HCEC 1CT (cell line): ENCODE measurements at regions not wholly inside any gene's neighbourhood (a gene's known extent, or its start where the extent isn't known, plus 50 kb on each side); places are given as distances from the start of the nearest gene placed in this dataset.

ENCODE experiments used
- DNase-seq: peaks from one replicate; pipeline ENCODE4 v3.0.0-alpha.2; 2017

- no peak for DNase-seq
Observed at GRCh38 chr5:67541875-67542274, 345.3 kb upstream of the CD180 start.

DNA sequence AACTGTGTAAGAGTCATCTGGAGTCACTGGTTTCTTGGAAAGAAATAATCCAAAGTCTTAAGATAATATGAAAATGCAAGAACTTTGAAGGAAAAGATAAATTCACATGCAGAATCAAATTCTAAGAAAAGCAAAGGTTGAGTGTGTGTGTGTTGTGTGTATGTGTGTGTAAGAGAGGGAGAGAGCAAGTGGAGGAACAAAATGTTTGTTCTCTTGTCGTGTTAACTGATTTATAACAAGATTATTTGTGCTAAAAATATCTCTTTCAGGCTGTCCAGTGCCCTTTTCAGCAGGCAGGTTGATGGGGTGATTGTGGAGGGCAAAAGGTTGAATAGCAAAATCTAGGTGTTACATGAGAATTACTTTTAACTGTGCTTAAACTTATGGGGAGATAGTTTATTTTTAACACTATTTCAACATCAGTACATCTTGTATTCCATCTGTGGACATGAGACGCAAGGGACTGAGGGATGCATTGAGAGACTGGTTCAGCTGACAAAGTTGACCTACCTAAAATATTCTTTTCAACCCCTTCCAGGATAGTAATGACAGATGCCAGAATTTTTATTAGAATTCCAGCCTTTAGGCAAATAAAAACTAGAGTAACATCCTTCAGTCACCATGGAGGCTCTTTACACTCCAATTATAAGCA is 342.4 kb upstream of the CD180 start:
- DNase-seq, result no peak

DNA sequence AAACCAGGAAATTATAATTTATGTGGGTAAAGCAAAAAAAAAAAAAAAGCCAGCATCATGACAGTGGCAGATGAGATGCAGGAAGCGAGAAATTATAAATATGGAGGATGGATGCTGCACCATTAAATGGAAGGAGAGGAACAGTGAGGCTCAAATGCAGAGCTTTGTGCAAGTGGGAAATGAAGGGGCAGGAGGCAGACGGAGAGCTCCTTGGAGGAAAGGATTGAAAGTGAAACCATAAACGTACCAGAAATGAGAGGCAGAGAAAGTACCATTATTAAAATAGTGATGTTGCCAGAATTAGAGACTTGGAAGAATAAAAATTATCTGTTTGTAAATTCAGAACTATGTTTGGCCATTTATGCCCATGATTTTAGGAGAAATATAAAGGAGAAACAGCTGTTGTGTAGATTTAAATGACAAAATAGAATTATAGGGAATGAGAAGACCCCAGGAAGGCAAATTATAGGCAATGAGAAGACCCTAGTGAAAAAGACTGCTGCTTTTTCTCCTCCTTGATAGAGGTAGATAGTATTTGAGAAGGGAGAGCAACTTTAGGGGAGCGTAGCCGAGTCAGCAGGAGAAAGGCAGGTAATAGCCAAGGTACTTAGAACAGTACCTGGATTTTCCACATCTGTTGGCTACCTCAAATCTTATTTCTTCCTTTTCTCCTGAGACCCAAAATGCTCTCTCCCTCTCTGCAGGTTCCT is 341.0 kb upstream of the CD180 start:
- DNase-seq, result peak; percentile 34

DNA sequence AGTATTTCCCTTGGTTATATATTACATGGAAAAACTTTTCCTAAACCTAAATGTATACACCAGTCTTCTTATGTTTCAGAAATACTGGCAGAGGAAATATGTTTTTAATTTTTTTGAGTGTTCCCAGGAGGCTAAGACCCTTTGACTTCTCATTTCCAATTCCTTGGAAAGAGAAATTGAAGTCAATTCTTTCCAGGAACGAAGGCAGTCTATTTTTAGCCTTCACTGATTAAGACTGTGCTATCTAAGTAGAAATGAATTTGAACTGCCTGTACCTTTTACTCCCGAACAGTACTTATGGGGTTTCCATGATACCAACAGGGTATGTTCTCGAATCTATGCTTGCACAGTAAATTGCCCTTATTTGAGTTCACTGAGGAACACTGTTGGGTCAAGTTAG is 340.3 kb upstream of the CD180 start:
- DNase-seq, result no peak

DNA sequence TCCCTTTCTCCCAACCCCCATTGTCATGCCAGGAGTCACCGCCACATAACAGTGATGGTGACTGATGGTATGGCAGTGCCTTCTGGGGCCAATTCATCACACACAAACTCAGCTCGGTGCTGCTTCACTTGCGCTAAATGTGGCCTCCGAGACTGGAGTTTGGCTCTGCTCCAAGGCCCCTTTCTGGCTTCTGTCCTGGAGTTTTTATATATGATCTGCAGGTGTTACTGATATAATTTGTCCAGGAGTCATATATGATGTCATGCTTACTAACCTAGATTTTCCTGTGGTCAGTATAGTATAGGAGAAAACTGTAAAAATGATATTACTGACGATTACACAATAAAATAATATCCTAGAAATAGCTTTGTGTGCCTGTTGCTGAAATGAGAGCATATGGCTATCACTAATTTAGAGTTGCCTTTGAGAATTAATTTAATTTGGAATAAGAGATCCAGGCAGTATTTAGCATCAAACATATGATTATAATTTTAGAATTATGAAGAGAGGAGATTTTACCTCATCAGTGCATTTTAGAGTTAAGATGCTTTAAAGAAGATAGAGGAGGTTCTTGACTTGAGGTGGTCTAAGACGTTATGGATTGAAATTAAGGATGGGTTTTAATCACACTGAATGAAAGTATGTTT is 334.1 kb upstream of the CD180 start:
- DNase-seq, result no peak

DNA sequence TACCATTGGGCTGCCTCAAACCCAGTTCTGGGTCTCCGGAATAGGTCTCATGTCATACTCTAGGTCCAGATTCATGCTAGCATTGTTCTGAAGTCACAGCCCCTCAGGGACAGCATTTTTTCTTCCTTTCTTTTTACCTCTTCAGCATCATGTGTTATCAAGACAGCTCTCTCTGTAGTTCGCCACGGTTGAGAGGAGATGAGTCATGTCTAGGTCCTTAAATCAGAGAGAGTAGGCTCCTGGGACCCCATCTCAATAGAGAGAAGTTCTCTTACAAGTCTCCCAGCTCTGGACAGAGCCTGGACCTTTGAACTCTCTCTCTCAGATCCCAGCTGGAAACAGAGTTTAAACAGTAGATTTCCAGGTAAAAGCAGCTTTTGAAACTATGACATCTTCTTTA is 332.4 kb upstream of the CD180 start:
- no peak for DNase-seq

DNA sequence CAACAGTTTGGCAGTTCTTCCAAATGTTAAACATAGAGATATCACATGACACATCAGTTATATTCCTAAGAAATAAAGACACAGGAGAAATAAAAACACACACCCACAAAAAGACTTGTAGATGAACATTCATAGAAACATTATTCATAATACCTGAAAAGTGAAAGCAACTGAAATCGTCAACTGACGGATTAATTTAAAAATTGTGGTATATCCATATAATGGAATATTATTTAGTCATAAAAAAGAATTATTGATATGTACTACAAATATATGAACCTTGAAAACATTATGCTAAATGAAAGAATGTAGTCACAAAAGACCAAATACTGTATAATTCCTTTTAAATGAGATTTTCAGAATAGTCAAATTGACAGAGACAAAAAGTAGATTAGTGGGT is 330.2 kb upstream of the CD180 start:
- no peak for DNase-seq

DNA sequence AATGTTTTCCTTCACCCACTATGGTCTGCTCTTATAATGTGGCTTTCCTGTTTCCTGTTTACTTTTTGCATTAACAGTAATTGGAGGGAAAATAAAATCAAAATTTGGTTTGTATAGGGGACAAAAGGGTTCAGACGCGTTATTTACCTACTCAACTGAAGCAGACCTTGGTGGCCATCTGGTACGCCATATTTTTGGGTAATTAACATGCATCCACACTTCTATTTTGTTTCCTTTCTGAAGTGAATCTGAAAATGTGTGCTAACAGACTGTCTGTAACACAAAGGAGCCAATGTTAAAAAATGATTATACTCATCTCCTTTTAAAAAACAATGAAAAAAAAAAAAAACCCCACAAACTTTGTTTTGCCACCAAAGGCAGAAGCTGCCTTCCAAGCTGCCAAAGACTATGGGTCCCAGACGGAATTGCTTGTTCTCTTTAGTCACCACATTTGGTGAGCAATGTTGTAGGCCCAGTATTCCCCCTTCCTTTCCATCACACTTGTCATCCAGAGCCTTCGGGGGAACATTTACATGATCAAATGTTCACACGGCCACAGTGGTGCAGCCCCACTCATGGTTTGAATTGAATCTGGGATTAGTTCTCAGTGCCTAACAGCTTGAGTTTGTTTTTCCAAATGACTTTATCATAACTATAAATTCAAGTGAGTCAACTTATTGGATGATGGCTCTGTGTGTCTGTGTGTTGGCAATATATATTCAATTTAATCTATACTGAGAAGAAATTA is 323.7 kb upstream of the CD180 start:
- DNase-seq, result no peak

GRCh38 chr5:67518227-67518626 is 321.6 kb upstream of the CD180 start:
- no peak for DNase-seq

DNA sequence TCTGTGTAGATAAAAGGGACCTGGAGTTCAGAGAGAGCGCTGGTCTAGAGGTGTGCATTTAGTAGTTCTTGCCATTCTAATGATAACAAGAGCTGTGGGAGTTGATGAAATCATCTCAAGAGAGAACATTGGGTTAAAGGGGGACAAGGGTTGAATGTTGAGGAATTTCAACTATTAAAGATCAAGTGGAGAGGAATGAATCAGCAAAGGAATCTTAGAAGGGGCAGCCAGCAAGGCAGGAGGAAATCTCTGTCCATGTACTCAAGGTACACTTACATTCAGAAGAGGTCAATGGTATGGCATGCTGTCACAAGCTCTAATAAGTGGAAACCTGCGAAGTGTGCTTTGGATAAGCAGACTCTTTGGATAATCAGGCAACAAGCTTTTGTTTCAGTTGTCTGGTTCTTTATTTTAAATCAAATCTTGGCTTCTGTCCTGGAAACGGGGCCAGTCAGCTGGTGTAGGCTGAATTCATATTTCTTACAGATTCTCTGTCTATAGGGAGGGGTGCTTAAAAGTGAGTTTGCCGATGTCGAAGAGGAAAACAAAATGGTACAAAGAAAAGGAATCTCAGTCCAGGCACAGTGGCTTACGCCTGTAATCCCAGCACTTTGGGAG is 320.5 kb upstream of the CD180 start:
- DNase-seq, result peak; percentile 92

GRCh38 chr5:67515762-67516161 is 319.2 kb upstream of the CD180 start:
- DNase-seq, result no peak

- DNase-seq, result no peak
Observed at GRCh38 chr5:67515020-67515689, 318.6 kb upstream of the CD180 start.

GRCh38 chr5:67512758-67513157 is 316.2 kb upstream of the CD180 start:
- no peak for DNase-seq

DNA sequence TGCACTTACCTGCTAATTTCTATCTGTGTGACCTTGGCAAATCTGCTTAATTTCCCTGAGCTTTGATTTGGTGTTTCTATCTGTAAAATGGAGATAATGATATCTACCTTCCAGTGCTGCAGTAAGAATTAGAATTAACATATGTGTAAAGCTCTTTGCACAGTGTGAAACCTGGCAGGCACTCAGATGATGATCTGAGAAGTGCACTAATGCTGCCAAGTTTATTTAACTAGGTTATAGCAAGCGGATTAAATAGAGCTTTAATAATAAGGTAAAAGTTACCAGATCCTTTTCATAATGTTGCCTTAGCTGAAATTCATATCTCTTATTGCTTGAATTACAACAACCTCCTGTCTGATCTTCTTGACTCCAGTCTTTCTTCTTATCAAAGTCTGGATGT is 315.3 kb upstream of the CD180 start:
- no peak for DNase-seq

DNA sequence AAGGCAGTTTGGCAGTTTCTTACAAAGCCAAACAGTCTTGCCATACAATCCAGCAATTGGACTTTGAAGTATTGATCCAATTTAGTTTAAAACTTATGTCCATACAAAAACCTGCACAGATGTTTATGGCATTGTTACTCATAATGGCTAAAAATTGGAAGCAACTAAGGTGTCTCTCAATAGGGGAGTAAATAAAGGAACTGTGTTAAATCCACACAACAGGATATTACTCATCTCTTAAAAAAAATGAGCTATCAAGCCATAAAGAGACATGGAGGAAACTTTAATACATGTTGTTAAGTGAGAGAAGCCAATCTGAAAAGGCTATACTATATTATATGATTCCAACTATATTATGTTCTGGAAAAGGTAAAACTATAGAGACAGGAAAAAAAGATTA is 313.6 kb upstream of the CD180 start:
- peak; percentile 26 for DNase-seq

GRCh38 chr5:67509402-67510186 is 313.0 kb upstream of the CD180 start:
- DNase-seq, result no peak

DNA sequence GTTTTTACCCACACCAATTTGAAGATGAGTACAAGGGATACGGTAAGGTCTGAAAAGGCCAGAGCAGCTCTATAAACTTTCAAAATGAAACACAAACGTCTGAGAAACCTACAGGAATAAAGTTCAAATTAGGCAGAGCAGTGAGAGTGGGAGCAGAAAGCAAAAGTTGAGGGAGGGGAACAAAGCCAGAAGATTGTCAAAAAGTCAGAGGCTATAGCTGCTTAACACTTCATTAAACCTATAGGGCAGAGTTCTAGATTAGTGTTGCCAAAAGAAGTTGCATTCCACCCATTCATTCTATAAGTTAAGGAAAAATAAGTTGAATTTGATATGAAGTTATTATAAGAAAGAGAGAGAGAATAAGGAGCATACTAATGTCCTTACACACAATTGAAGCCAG is 309.6 kb upstream of the CD180 start:
- no peak for DNase-seq

GRCh38 chr5:67502951-67503350 is 306.4 kb upstream of the CD180 start:
- DNase-seq, result no peak

DNA sequence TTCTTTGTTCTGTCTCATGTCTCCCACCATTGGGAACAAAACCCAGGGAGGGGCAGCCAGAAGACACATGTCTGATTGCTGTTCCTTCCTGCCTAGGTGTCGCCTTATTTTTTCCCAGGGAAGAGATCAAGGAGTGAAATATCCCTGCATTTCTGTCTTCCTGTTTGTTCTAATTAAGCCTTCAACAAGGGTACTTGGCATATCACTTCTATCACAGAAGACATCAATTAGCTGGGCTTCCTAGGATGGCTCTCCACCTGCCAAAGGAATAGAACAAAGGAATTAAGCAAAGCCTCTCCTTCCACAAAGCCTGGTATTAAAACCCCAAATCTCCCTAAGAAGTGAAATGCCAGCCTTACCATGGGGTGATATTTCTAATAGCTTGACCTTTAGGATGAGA is 299.5 kb upstream of the CD180 start:
- no peak for DNase-seq

- no peak for DNase-seq
Observed at GRCh38 chr5:67495072-67495471, 298.5 kb upstream of the CD180 start.

DNA sequence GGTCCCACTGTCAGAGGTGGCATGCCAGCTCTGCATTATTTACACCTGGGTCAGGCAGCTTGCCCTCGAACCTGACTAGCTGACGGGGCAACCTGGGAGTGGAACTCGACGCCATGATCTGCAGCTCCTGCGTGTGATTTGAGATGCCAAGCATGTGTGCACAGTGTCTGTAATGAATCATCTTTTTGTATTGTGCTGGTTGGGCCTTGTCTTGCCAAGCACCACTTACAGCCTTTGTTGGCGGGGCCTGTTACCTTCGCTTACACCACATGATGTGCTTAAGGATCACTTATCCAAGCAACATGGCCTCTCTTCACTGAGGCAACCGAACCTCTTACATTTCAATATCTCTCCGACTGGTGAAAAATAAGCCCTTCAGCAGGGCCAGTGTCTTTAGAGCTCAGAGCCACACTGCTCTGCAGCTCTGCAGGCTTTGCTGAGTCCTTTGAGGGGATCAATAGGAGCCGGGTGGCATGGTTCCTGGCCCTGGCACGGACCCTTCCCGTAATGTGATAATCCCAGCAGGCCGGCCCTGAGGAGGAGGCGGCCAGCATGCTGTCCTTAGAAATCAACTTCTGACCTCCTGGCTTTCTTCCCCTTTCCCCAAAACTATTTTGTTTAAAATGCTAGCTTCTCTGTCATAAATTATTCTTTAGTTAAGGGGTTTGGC is 297.7 kb upstream of the CD180 start:
- DNase-seq, result no peak
